ENCODE measurements at regions not wholly inside any gene's neighbourhood (a gene's known extent, or its start where the extent isn't known, plus 50 kb on each side); places are given as distances from the start of the nearest gene placed in this dataset.

DNA sequence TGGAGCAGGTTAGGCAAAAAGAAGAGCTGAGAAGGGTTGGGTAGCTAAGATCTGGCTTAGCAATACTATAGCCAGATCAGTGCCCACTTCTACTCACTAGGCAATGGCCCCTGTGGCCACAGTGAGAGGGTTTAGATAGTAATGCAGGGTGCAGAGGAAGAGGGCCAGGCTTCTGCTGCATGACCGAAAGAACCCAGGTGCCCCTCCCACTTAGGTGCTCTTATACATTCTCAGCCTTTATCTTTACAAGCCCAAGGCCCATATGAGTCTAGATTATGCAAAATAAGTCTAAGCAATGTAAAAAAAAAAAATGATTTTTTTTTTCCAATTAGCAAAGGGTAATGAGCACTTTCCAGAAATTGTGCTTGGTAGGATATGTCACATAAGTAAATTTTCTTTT is 171.3 kb downstream of the CD24 start:
- H3K4me1 ChIP-seq (ENCODE audit: control insufficient read depth in 2 of 3, insufficient read depth in 2 of 3, low read depth in 1 of 3, low read length in 3 of 3): peaks cover 10 to 23% (median 18%) of the 10 kb centered on the region in 3 donors
- TF ChIP-seq, protein P1, sequence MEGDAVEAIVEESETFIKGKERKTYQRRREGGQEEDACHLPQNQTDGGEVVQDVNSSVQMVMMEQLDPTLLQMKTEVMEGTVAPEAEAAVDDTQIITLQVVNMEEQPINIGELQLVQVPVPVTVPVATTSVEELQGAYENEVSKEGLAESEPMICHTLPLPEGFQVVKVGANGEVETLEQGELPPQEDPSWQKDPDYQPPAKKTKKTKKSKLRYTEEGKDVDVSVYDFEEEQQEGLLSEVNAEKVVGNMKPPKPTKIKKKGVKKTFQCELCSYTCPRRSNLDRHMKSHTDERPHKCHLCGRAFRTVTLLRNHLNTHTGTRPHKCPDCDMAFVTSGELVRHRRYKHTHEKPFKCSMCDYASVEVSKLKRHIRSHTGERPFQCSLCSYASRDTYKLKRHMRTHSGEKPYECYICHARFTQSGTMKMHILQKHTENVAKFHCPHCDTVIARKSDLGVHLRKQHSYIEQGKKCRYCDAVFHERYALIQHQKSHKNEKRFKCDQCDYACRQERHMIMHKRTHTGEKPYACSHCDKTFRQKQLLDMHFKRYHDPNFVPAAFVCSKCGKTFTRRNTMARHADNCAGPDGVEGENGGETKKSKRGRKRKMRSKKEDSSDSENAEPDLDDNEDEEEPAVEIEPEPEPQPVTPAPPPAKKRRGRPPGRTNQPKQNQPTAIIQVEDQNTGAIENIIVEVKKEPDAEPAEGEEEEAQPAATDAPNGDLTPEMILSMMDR (IDR thresholded peaks at IDR 0.05; ENCODE audit: borderline replicate concordance, extremely low read depth, insufficient read depth): no peak
- intact Hi-C loops (cut with DNase I): no loop called here

GRCh38 chr6:106802139-106802538 is 172.4 kb downstream of the CD24 start:
- TF ChIP-seq, protein P1 (IDR thresholded peaks at IDR 0.05; ENCODE audit: borderline replicate concordance, extremely low read depth, insufficient read depth): no peak
- Histone ChIP-seq H3K27me3 (ENCODE audit: control insufficient read depth, insufficient read depth, low read length) (no peaks in the 10 kb centered on the region), H3K4me1 (ENCODE audit: control insufficient read depth in 2 of 3, insufficient read depth in 2 of 3, low read depth in 1 of 3, low read length in 3 of 3) (peaks cover 10 to 23% (median 18%) of the 10 kb centered on the region in 3 donors), H3K9ac (ENCODE audit: low read length in 3 of 3) (no peak overlapping the region), H3K9me3 (ENCODE audit: control insufficient read depth in 2 of 3, insufficient read depth in 1 of 3, low read length in 3 of 3) (peaks cover 0 to 8% (median 0%) of the 10 kb centered on the region in 3 donors), H3K27ac (ENCODE audit: low read depth in 2 of 2, low read length in 2 of 2) (no peak overlapping the region), H3K4me3 (ENCODE audit: low read length in 3 of 3) (no peak overlapping the region), H3K36me3 (ENCODE audit: control insufficient read depth in 2 of 3, insufficient read depth in 3 of 3, low read length in 3 of 3) (no peaks in the 10 kb centered on the region)
- FAIRE-seq: no peak
- DNase-seq: no peak
- intact Hi-C loops (cut with DNase I): no loop called here

More for the DNA sequence above, 171.3 kb downstream of the CD24 start:
- DNase-seq (no peak), FAIRE-seq (no peak)
- Histone ChIP-seq H3K9ac (ENCODE audit: low read length in 3 of 3) (no peak overlapping the region), H3K4me3 (ENCODE audit: low read length in 3 of 3) (no peak overlapping the region), H3K27me3 (ENCODE audit: control insufficient read depth, insufficient read depth, low read length) (no peaks in the 10 kb centered on the region), H3K36me3 (ENCODE audit: control insufficient read depth in 2 of 3, insufficient read depth in 3 of 3, low read length in 3 of 3) (no peaks in the 10 kb centered on the region), H3K9me3 (ENCODE audit: control insufficient read depth in 2 of 3, insufficient read depth in 1 of 3, low read length in 3 of 3) (peaks cover 0 to 14% (median 4%) of the 10 kb centered on the region in 3 donors), H3K27ac (ENCODE audit: low read depth in 2 of 2, low read length in 2 of 2) (no peak overlapping the region)

- DNase-seq (no peak), FAIRE-seq (no peak)
- H3K27ac ChIP-seq (ENCODE audit: low read depth in 2 of 2, low read length in 2 of 2): peak overlapping the region in 1 of 2 donors; percentile 26
- H3K4me1 ChIP-seq (ENCODE audit: control insufficient read depth in 2 of 3, insufficient read depth in 2 of 3, low read depth in 1 of 3, low read length in 3 of 3): peaks cover 10 to 23% (median 18%) of the 10 kb centered on the region in 3 donors
- H3K36me3 ChIP-seq (ENCODE audit: control insufficient read depth in 2 of 3, insufficient read depth in 3 of 3, low read length in 3 of 3): no peaks in the 10 kb centered on the region
- H3K4me3 ChIP-seq (ENCODE audit: low read length in 3 of 3): no peak overlapping the region
- H3K9ac ChIP-seq (ENCODE audit: low read length in 3 of 3): no peak overlapping the region
- intact Hi-C loops (cut with DNase I): no loop called here
- TF ChIP-seq, protein P1 (IDR thresholded peaks at IDR 0.05; ENCODE audit: borderline replicate concordance, extremely low read depth, insufficient read depth): no peak
- no peaks in the 10 kb centered on the region for H3K27me3 ChIP-seq (ENCODE audit: control insufficient read depth, insufficient read depth, low read length)
- H3K9me3 ChIP-seq (ENCODE audit: control insufficient read depth in 2 of 3, insufficient read depth in 1 of 3, low read length in 3 of 3): peaks cover 0 to 3% (median 0%) of the 10 kb centered on the region in 3 donors
These were observed 171.9 kb downstream of the QRSL1 start for GRCh38 chr6:106801256-106801655.

GRCh38 chr6:106800379-106800778 is 171.0 kb downstream of the QRSL1 start:
- H3K9me3 ChIP-seq (ENCODE audit: control insufficient read depth in 2 of 3, insufficient read depth in 1 of 3, low read length in 3 of 3): peaks cover 0 to 3% (median 0%) of the 10 kb centered on the region in 3 donors
- no peak overlapping the region for H3K4me3 ChIP-seq (ENCODE audit: low read length in 3 of 3)
- peaks cover 10 to 23% (median 18%) of the 10 kb centered on the region in 3 donors for H3K4me1 ChIP-seq (ENCODE audit: control insufficient read depth in 2 of 3, insufficient read depth in 2 of 3, low read depth in 1 of 3, low read length in 3 of 3)
- TF ChIP-seq, protein P1 (IDR thresholded peaks at IDR 0.05; ENCODE audit: borderline replicate concordance, extremely low read depth, insufficient read depth): no peak
- no peaks in the 10 kb centered on the region for H3K27me3 ChIP-seq (ENCODE audit: control insufficient read depth, insufficient read depth, low read length)
- intact Hi-C loops (cut with DNase I): no loop called here
- FAIRE-seq: no peak
- peak overlapping the region; percentile 1 to 84 for H3K27ac ChIP-seq (ENCODE audit: low read depth in 2 of 2, low read length in 2 of 2)
- no peak overlapping the region for H3K9ac ChIP-seq (ENCODE audit: low read length in 3 of 3)
- no peak for DNase-seq
- H3K36me3 ChIP-seq (ENCODE audit: control insufficient read depth in 2 of 3, insufficient read depth in 3 of 3, low read length in 3 of 3): no peaks in the 10 kb centered on the region

Measured in kidney (tissue), 13 donors.